Neural cell (in vitro differentiated cells): ENCODE measurements at regions not wholly inside any gene's neighbourhood (a gene's known extent, or its start where the extent isn't known, plus 50 kb on each side); places are given as distances from the start of the nearest gene placed in this dataset.
"Not testable (repeated sequence)": the region's sequence is repeated elsewhere in the genome, so short reads cannot be mapped to it uniquely, and the experiment has no call there.

ENCODE experiments used
- H2AFZ ChIP-seq: fragments of 200-600, 300-800 bp; sonication (generic), shearing (Covaris generic); 2 replicates; pipeline ENCODE4 v1.6.0; 2014; ENCODE audit warnings: low read depth, mild to moderate bottlenecking, antibody characterized with exemption, low read length, moderate library complexity
- H3F3A ChIP-seq: fragments of 200-600 bp; shearing (Covaris generic); 2 replicates; pipeline ENCODE4 v1.6.1; 2016; ENCODE audit warnings: mild to moderate bottlenecking, moderate library complexity, mixed read lengths, antibody characterized with exemption, low read length; ENCODE audit not compliant: insufficient read depth, poor library complexity, severe bottlenecking
- H3K27ac ChIP-seq: fragments of 200-600, 300-800 bp; sonication (generic), shearing (Covaris generic); 2 replicates; pipeline ENCODE4 v1.5.1; 2014; ENCODE audit warnings: mild to moderate bottlenecking, low read length, moderate library complexity
- H3K27me3 ChIP-seq: fragments of 300-800, 200-600 bp; sonication (generic), shearing (Covaris generic); 2 replicates; pipeline ENCODE4 v1.6.0; 2014; ENCODE audit warnings: mild to moderate bottlenecking, low read depth, low read length, moderate library complexity; ENCODE audit not compliant: insufficient read depth
- H3K36me3 ChIP-seq: fragments of 300-800, 200-600 bp; sonication (generic), shearing (Covaris generic); 2 replicates; pipeline ENCODE4 v1.5.1; 2014; ENCODE audit warnings: mild to moderate bottlenecking, antibody characterized with exemption, low read length, moderate library complexity; ENCODE audit not compliant: insufficient read depth
- H3K4me2 ChIP-seq: fragments of 300-800, 200-600 bp; sonication (generic), shearing (Covaris generic); 2 replicates; pipeline ENCODE4 v1.6.0; 2014; ENCODE audit warnings: mild to moderate bottlenecking, low read length
- H3K4me3 ChIP-seq: fragments of 300-800, 200-600 bp; sonication (generic), shearing (Covaris generic); 2 replicates; pipeline ENCODE4 v1.5.1; 2014; ENCODE audit warnings: mild to moderate bottlenecking, low read length, moderate library complexity
- H3K79me2 ChIP-seq: fragments of 200-600 bp; shearing (Covaris generic); replicated peaks from 2 replicates; pipeline ENCODE4 v1.6.0; 2014; ENCODE audit warnings: mild to moderate bottlenecking, low read length, moderate library complexity; ENCODE audit not compliant: insufficient read depth
- H3K9ac ChIP-seq: fragments of 300-800, 200-600 bp; sonication (generic), shearing (Covaris generic); 2 replicates; pipeline ENCODE4 v1.6.1; 2016; ENCODE audit warnings: mild to moderate bottlenecking, low read length, mixed read lengths
- H3K9me2 ChIP-seq: fragments of 200-600 bp; shearing (Covaris generic); 2 replicates; pipeline ENCODE4 v1.6.1; 2016; ENCODE audit warnings: mild to moderate bottlenecking, low read length, mixed read lengths; ENCODE audit not compliant: insufficient read depth
- H3K9me3 ChIP-seq: fragments of 200-600, 300-800 bp; sonication (generic), shearing (Covaris generic); 2 replicates; pipeline ENCODE4 v1.6.1; 2016; ENCODE audit warnings: mild to moderate bottlenecking, mixed run types, low read length, moderate library complexity, mixed read lengths
- H4K20me1 ChIP-seq: fragments of 200-600 bp; shearing (Covaris generic); 2 replicates; pipeline ENCODE4 v1.6.1; 2016; ENCODE audit warnings: mild to moderate bottlenecking, mixed run types; ENCODE audit not compliant: insufficient read depth
- RAD21 ChIP-seq: fragments of 450-650 bp; conservative IDR thresholded peaks from 2 replicates; pipeline ENCODE4 v1.6.1; 2014; ENCODE audit warnings: antibody characterized with exemption, mild to moderate bottlenecking, moderate library complexity
- TF ChIP-seq, protein P1 (sequence below): fragments of 450-650 bp; IDR thresholded peaks from 2 replicates; pipeline ENCODE4 v1.5.1; 2014; ENCODE audit warnings: antibody characterized with exemption, mild to moderate bottlenecking, moderate library complexity; ENCODE audit not compliant: poor library complexity, severe bottlenecking

DNA sequence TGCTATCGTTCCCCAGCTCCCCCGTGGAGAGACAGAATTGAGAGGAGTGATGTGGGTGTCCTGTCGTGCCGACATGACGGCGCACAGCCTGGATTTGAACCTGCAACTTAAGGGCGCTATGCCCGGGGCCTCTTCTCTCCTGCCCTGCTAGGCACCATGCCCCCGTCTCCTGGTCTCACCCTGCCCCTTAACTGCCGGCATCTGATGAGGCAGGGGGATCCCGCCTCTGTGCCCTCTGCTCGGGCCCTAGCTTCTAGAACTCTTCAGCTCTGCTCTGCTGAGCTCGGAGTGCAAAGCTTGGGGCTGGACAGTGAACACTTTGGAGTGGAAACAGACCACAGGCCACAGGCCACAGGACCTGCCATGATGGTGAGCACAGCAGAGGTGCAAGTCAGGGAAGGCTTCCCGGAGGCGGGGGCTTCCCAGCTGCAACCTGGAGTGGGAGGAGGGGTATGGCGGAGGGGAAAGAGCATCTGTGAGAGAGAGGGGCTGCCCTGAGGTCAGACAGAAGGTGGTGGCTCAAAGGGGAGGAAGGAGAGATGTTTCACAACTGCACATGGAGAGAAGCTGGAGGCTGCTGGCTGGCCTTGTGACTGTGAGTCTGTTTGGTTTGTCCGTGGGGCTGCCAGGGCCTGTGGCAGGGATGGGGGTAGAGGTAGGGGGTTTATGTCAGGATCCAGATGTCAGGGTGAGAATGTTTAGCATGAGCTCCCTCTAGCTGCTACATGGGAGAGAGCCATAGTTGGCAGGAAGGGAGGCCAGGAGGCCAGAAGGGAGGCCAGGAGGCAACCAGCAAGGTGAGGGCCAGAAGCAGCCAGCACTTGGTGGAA is 107.8 kb downstream of the CRLF3 start:
- H3K79me2 ChIP-seq, result peaks cover 43% of the 10 kb centered on the region
- no peak for TF ChIP-seq RAD21
- H2AFZ ChIP-seq, result no peak overlapping the region
- H3K4me2 ChIP-seq, result no peak overlapping the region
- no peaks in the 10 kb centered on the region for H3K36me3 ChIP-seq
- H3K9me2 ChIP-seq, result no peaks in the 10 kb centered on the region
- H3F3A ChIP-seq, result no peaks in the 10 kb centered on the region
- H3K9me3 ChIP-seq, result no peaks in the 10 kb centered on the region
- H3K27ac ChIP-seq, result no peak overlapping the region
- H4K20me1 ChIP-seq, result peaks cover 12% of the 10 kb centered on the region
- H3K27me3 ChIP-seq, result no peaks in the 10 kb centered on the region
- H3K4me3 ChIP-seq, result no peak overlapping the region
- no peak overlapping the region for H3K9ac ChIP-seq

DNA sequence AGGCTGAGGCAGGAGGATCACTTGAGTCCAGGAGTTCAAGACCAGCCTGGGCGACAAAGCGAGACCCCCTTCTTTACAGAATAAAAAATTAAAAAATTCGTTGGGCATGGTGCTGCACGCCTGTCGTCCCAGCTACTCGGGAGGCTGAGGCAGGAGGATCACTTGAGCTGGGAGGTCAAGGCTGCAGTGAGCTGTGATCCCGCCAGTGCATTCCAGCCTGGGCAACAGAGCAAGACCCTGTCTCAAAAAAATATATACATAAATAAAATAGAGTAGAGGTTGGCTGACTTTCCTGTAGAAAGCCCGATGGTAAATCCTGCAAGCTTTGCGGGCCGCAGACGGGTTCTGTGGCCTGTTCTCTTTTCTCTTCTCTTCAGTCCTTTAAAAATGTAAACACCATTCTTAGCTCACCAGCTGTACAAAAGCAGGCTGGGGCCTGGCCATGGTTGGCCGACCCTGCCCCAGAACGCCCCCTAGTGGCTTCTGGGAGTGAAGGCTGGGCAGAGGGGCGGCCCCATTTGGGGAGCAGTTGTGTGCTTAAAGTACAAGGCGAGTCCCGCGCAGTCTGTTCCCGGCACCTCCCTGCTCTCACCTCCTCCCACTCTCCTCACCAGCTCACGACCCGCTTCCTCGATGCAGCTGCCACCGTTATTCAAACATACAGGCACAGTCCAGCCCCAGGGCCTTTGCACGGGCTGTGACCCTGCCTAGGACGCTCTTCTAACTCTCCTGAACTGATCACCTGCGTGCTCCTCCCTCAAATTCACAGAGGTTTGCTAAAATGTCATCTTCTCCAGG is 109.5 kb downstream of the CRLF3 start:
- H3K9ac ChIP-seq, H3K4me2 ChIP-seq, H3K9me2 ChIP-seq, H2AFZ ChIP-seq, H3K9me3 ChIP-seq, H3K4me3 ChIP-seq, H3K27ac ChIP-seq, H3F3A ChIP-seq, H3K27me3 ChIP-seq, H3K36me3 ChIP-seq: not testable (repeated sequence)
- peaks cover 21% of the 10 kb centered on the region for H4K20me1 ChIP-seq
- peaks cover 54% of the 10 kb centered on the region for H3K79me2 ChIP-seq
- TF ChIP-seq, protein P1, sequence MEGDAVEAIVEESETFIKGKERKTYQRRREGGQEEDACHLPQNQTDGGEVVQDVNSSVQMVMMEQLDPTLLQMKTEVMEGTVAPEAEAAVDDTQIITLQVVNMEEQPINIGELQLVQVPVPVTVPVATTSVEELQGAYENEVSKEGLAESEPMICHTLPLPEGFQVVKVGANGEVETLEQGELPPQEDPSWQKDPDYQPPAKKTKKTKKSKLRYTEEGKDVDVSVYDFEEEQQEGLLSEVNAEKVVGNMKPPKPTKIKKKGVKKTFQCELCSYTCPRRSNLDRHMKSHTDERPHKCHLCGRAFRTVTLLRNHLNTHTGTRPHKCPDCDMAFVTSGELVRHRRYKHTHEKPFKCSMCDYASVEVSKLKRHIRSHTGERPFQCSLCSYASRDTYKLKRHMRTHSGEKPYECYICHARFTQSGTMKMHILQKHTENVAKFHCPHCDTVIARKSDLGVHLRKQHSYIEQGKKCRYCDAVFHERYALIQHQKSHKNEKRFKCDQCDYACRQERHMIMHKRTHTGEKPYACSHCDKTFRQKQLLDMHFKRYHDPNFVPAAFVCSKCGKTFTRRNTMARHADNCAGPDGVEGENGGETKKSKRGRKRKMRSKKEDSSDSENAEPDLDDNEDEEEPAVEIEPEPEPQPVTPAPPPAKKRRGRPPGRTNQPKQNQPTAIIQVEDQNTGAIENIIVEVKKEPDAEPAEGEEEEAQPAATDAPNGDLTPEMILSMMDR, result peak; percentile 30

DNA sequence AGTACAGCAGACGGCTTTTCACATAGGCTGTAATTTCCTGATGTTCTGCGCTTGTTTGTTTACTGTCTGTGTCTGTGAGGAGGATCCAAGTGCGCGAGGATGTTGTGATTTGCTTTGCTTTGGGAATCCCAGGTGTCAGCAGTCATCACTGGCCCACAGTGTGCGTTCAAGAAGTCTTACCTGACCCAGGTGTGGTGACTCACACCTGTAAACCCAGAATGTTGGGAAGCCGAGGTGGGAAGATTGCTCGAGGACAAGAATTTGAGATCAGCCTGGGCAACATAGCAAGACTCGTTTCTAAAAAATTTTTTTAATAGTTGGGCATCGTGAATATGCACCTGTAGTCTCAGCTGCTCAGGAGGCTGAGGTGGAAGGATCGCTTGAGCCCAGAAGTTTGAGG is 110.7 kb downstream of the CRLF3 start:
- peaks cover 51% of the 10 kb centered on the region for H3K79me2 ChIP-seq
- not testable (repeated sequence) for H3K27me3 ChIP-seq, H3K9me2 ChIP-seq, H3K36me3 ChIP-seq, H3K4me2 ChIP-seq, H3K9ac ChIP-seq, H3F3A ChIP-seq, H3K4me3 ChIP-seq, H2AFZ ChIP-seq, H3K9me3 ChIP-seq, H3K27ac ChIP-seq
- peaks cover 21% of the 10 kb centered on the region for H4K20me1 ChIP-seq

- not testable (repeated sequence) for H3K4me2 ChIP-seq, H3K36me3 ChIP-seq, H3F3A ChIP-seq, H3K9ac ChIP-seq, H2AFZ ChIP-seq, H3K9me3 ChIP-seq, H3K4me3 ChIP-seq, H3K27ac ChIP-seq, H3K27me3 ChIP-seq, H3K9me2 ChIP-seq
- Histone ChIP-seq H4K20me1 (peaks cover 21% of the 10 kb centered on the region), H3K79me2 (peaks cover 47% of the 10 kb centered on the region)
These were observed 111.6 kb downstream of the CRLF3 start for GRCh38 chr17:30712859-30713258.

GRCh38 chr17:30711626-30712507 is 112.6 kb downstream of the CRLF3 start:
- not testable (repeated sequence) for H2AFZ ChIP-seq, H3K36me3 ChIP-seq, H3K4me2 ChIP-seq, H3K9me3 ChIP-seq, H3K27me3 ChIP-seq, H3K27ac ChIP-seq, H3K9me2 ChIP-seq, H3K9ac ChIP-seq, H3F3A ChIP-seq
- Histone ChIP-seq H4K20me1 (peaks cover 15% of the 10 kb centered on the region), H3K4me3 (peak overlapping the region; percentile 76), H3K79me2 (peaks cover 44% of the 10 kb centered on the region)

- Histone ChIP-seq H4K20me1 (peaks cover 11% of the 10 kb centered on the region), H3K9ac (peak overlapping the region; percentile 88), H3K4me2 (peak overlapping the region; percentile 62), H3K27ac (peak overlapping the region; percentile 77), H3K4me3 (peak overlapping the region; percentile 76), H3K79me2 (peaks cover 44% of the 10 kb centered on the region)
- not testable (repeated sequence) for H3K36me3 ChIP-seq, H3F3A ChIP-seq, H2AFZ ChIP-seq, H3K9me3 ChIP-seq, H3K9me2 ChIP-seq, H3K27me3 ChIP-seq
These were observed 113.3 kb downstream of the CRLF3 start for GRCh38 chr17:30711176-30711575.
